ENCODE measurements at regions not wholly inside any gene's neighbourhood (a gene's known extent, or its start where the extent isn't known, plus 50 kb on each side); places are given as distances from the start of the nearest gene placed in this dataset.

DNA sequence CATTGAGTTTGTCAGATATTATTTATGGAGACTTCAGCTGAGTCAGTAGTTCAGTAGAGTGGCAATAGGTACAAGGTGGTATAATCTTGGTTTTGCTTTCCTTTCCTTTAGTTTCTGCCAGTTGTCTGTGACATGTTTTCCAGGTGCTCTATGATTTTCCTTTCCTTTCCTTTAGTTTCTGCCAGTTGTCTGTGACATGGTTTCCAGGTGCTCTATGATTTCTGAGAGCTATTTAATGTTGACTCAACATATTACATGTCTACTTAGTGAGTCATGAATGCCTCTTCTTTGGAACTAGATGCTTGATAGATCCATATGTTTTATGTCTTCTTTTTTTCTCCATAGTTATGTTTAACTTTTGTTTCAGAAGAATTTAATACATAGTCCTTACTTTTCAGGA is 186.4 kb upstream of the DEFB112 start:
- H3K4me1 ChIP-seq (ENCODE audit: insufficient read depth, low read length, poor library complexity, severe bottlenecking), result no peaks in the 10 kb centered on the region
- no TSS peak for BruUV-seq (replicated peaks)
- CTCF ChIA-PET, result no interaction called here
- POLR2A ChIA-PET (ENCODE audit: low non-redundant PET), result no interaction called here
- H3K9me3 ChIP-seq (ENCODE audit: low read depth, low read length, poor library complexity, severe bottlenecking), result no peaks in the 10 kb centered on the region
- no peaks in the 10 kb centered on the region for H3K36me3 ChIP-seq (ENCODE audit: insufficient read depth, low read length, poor library complexity, severe bottlenecking)
- TF ChIP-seq, protein P1, sequence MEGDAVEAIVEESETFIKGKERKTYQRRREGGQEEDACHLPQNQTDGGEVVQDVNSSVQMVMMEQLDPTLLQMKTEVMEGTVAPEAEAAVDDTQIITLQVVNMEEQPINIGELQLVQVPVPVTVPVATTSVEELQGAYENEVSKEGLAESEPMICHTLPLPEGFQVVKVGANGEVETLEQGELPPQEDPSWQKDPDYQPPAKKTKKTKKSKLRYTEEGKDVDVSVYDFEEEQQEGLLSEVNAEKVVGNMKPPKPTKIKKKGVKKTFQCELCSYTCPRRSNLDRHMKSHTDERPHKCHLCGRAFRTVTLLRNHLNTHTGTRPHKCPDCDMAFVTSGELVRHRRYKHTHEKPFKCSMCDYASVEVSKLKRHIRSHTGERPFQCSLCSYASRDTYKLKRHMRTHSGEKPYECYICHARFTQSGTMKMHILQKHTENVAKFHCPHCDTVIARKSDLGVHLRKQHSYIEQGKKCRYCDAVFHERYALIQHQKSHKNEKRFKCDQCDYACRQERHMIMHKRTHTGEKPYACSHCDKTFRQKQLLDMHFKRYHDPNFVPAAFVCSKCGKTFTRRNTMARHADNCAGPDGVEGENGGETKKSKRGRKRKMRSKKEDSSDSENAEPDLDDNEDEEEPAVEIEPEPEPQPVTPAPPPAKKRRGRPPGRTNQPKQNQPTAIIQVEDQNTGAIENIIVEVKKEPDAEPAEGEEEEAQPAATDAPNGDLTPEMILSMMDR (conservative IDR thresholded peaks at IDR 0.05; ENCODE audit: low read depth, low read length), result no peak
- TF ChIP-seq EZH2 (IDR thresholded peaks at IDR 0.05; ENCODE audit: borderline replicate concordance, low read depth, low read length, poor library complexity, severe bottlenecking), result no peak
- DNase-seq (ENCODE audit: low spot score), result no peak
- intact Hi-C loops (cut with micrococcal nuclease; ENCODE audit: unreplicated experiment), result no loop called here
- H3K27me3 ChIP-seq (replicated peaks; ENCODE audit: insufficient read depth, low read depth, low read length, poor library complexity), result no peaks in the 10 kb centered on the region
- no peak overlapping the region for H3K4me3 ChIP-seq (ENCODE audit: low read depth, low read length, poor library complexity, severe bottlenecking)
- H3K27ac ChIP-seq (ENCODE audit: low read depth, low read length, poor library complexity, severe bottlenecking), result no peak overlapping the region

DNA sequence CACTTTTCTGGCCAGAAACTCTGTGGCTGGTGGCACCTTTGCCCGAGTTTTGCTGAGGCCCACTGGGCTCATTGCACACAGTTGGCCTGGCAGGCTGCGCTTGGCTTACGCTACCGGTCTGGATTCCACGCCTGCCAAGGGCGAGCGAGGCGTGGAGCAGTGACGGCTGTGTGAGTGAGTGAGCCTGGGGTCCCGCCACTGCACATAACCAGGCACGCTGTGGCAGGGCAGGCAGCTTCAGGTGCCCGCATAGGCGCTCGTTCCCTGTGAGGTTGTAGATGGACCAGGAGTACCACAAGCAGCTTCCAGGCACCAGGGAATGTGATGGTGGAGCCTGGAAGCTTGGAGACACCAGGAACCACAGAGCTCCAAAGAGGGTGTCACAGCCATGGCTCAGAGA is 190.1 kb upstream of the DEFB112 start:
- Histone ChIP-seq H3K36me3 (ENCODE audit: insufficient read depth, low read length, poor library complexity, severe bottlenecking) (no peaks in the 10 kb centered on the region), H3K27me3 (replicated peaks; ENCODE audit: insufficient read depth, low read depth, low read length, poor library complexity) (no peaks in the 10 kb centered on the region), H3K9me3 (ENCODE audit: low read depth, low read length, poor library complexity, severe bottlenecking) (no peaks in the 10 kb centered on the region), H3K4me3 (ENCODE audit: low read depth, low read length, poor library complexity, severe bottlenecking) (no peak overlapping the region), H3K4me1 (ENCODE audit: insufficient read depth, low read length, poor library complexity, severe bottlenecking) (no peaks in the 10 kb centered on the region), H3K27ac (ENCODE audit: low read depth, low read length, poor library complexity, severe bottlenecking) (no peak overlapping the region)
- intact Hi-C loops (cut with micrococcal nuclease; ENCODE audit: unreplicated experiment), result no loop called here
- ChIA-PET POLR2A (ENCODE audit: low non-redundant PET) (no interaction called here), CTCF (no interaction called here)
- BruUV-seq (replicated peaks), result no TSS peak
- TF ChIP-seq, protein P1 (conservative IDR thresholded peaks at IDR 0.05; ENCODE audit: low read depth, low read length), result no peak
- DNase-seq (ENCODE audit: low spot score), result no peak

DNA sequence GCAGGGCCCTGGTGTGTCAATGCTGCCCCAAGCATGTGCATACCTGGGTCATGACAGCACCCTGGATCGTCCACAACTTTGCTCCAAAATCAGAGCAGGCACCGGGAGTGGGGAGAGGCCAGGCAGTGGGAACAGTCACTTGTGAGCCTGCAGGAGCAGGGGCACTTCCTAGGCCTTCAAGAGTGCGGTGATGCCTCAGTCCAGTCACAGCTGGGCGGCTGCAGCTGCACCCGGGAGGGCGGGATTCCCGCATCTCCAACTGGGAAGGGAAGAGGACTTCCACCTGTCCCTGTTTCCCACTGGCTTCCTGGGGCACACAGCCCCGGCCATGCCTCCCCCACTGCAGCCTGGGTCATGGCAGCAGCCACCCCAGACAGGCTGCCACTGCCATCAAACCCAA is 191.3 kb upstream of the DEFB112 start:
- no peak for DNase-seq (ENCODE audit: low spot score)
- Histone ChIP-seq H3K27ac (ENCODE audit: low read depth, low read length, poor library complexity, severe bottlenecking) (no peak overlapping the region), H3K9me3 (ENCODE audit: low read depth, low read length, poor library complexity, severe bottlenecking) (no peaks in the 10 kb centered on the region), H3K4me1 (ENCODE audit: insufficient read depth, low read length, poor library complexity, severe bottlenecking) (no peaks in the 10 kb centered on the region), H3K36me3 (ENCODE audit: insufficient read depth, low read length, poor library complexity, severe bottlenecking) (no peaks in the 10 kb centered on the region), H3K27me3 (replicated peaks; ENCODE audit: insufficient read depth, low read depth, low read length, poor library complexity) (no peaks in the 10 kb centered on the region), H3K4me3 (ENCODE audit: low read depth, low read length, poor library complexity, severe bottlenecking) (no peak overlapping the region)
- POLR2A ChIA-PET (ENCODE audit: low non-redundant PET), result no interaction called here
- TF ChIP-seq, protein P1 (conservative IDR thresholded peaks at IDR 0.05; ENCODE audit: low read depth, low read length), result no peak
- no peak for TF ChIP-seq EZH2 (IDR thresholded peaks at IDR 0.05; ENCODE audit: borderline replicate concordance, low read depth, low read length, poor library complexity, severe bottlenecking)
- intact Hi-C loops (cut with micrococcal nuclease; ENCODE audit: unreplicated experiment), result no loop called here
- CTCF ChIA-PET, result no interaction called here
- no TSS peak for BruUV-seq (replicated peaks)

All from A673 (cell line).